Activated CD4-positive, alpha-beta T cell treated with anti-CD3 and anti-CD28 coated beads for 36 hours (primary cell): ENCODE measurements at regions not wholly inside any gene's neighbourhood (a gene's known extent, or its start where the extent isn't known, plus 50 kb on each side); places are given as distances from the start of the nearest gene placed in this dataset.
A peak's percentile ranks its signal among the peaks of the same experiment; 100 is the strongest.

Experiments used
- ATAC-seq: fragments of 200-7000 bp; cut with Tn5 transposase; one replicate; pipeline ENCODE4 v1.10.0; 2021; ENCODE audit warnings: mild to moderate bottlenecking, moderate library complexity
- CTCF ChIA-PET: fragments of 350-600 bp; sonication (Branson Sonifier 250); formaldehyde crosslinking; loops from one replicate; lab custom pipeline; 2021; ENCODE audit warnings: antibody characterized with exemption; lab: Charles Lee
- POLR2A ChIA-PET: fragments of 350-600 bp; sonication (Branson Sonifier 250); formaldehyde crosslinking; loops from one replicate; lab custom pipeline; 2021; ENCODE audit warnings: antibody characterized with exemption, inconsistent platforms; lab: Charles Lee
- DNase-seq: peaks from one replicate; pipeline ENCODE4 v3.0.0-alpha.2; 2020
- H3K27ac Mint-ChIP-seq: one replicate; pipeline ENCODE4 v1.8.0; 2021; ENCODE audit warnings: mixed read lengths
- H3K27me3 Mint-ChIP-seq: one replicate; pipeline ENCODE4 v1.8.0; 2021; ENCODE audit warnings: mixed read lengths
- H3K36me3 Mint-ChIP-seq: one replicate; pipeline ENCODE4 v1.8.0; 2021; ENCODE audit warnings: low read depth, mixed read lengths
- H3K4me1 Mint-ChIP-seq: one replicate; pipeline ENCODE4 v1.8.0; 2021; ENCODE audit warnings: mixed read lengths
- H3K4me3 Mint-ChIP-seq: one replicate; pipeline ENCODE4 v1.8.0; 2021; ENCODE audit warnings: mild to moderate bottlenecking, moderate library complexity, mixed read lengths
- H3K9me3 Mint-ChIP-seq: one replicate; pipeline ENCODE4 v1.8.0; 2021; ENCODE audit warnings: low read depth, mixed read lengths
- intact Hi-C, 2 experiments: fragments of 100-400 bp; cut with DNase I in 1 of 2; cut with micrococcal nuclease in 1 of 2; formaldehyde crosslinking; loops; one replicate each; pipeline versions ENCODE4 v1.14.2 to v1.15.1; 2022 to 2024; cut with DNase I, micrococcal nuclease

DNA sequence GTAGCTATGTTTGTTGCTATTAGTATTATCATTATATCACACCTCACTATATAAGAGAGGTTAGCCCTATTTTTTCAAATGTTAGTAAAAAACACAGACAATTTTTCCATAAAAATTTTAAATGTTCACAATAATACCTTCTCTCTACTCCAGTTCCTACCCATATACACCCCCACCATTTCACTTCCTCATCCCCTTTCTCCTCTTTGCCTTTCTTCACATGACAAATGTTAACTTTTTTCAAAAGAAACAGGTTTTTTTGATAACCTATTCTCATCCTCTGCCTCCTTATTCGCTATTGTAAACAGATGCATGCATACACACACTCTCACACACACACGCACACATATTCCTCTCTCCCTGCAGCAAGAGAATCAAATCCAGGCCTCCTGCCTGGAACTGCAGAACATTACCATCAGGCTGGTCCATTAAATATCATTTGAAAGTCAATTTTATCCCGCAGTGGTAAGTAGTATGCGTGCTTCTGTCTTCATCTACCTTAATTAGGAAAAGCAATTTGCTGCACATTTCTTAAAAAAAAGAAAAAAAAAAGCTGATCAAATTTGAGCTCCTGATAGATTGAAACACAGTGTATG, 55.5 kb downstream of the MID1IP1 start:
- no peak for ATAC-seq
- DNase-seq, result no peak
- no peak overlapping the region for H3K27ac Mint-ChIP-seq
- intact Hi-C loops, result loop anchor here in 1 of 2 experiments (5.0 kb wide), 1 partner anchor 54 kb away; the partner anchor contains the start of gene MID1IP1
- H3K36me3 Mint-ChIP-seq, result no peaks in the 10 kb centered on the region
- H3K4me3 Mint-ChIP-seq, result no peak overlapping the region
- no peaks in the 10 kb centered on the region for H3K9me3 Mint-ChIP-seq
- CTCF ChIA-PET, result no interaction called here
- H3K27me3 Mint-ChIP-seq, result no peaks in the 10 kb centered on the region
- POLR2A ChIA-PET, result no interaction called here
- peaks cover 6% of the 10 kb centered on the region for H3K4me1 Mint-ChIP-seq

DNA sequence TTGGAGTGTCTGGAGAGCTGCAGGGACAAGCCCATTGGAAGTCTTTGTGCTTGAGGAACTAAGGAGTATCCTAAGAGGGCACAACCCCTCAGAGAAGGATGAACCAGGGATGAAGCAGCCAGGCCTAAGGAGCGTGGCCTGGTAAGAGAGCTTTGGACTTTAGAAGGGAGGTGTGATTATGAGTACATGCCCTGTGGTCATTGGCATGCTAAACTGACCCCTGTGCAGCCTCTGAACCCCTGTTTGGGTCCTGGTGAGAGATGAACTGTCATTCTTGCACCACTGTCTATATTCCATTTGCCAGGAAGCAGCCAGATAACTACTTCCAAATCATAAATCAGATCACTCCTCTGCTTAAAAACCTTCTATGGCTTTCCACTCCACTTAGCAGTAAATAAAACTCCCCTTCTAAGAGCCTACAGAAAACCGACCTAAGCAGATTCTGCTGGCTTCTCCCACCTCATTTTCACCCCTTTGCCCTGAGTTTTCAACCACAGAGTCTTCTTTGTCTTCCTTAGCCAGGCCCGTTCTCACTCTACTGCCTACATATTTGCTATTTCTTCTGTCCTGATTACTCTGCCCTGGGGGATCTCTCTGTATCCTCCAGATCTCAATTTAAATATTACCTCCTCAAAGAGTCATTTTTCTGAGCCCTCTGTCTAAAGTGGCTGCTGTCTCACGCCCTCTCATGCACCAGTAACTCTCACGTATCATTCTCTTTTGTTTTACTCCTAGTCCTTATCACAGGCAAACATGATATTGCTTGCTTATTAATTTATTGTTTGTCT, 56.7 kb downstream of the MID1IP1 start:
- H3K4me3 Mint-ChIP-seq, result no peak overlapping the region

DNA sequence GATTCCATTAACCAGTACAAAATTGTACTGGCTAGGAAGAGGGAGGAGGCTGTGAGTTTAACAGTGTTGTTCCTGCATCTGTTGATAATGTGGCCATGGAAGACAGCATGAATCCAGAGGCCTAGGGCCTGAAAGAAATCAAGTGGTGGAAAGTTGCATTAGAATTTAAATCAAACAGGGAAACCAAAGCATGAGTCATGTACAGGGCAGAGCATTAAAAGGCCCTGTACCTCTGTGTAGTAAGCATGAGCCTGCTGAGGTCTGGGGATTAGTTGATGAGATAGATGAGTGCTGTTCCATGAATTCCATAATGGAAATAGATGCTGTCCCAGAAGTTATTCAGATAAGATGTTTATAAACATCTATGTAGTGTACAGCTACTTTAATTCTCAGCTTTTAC, 58.3 kb downstream of the MID1IP1 start:
- intact Hi-C loops, result loop anchor here (2.0 to 5.0 kb wide), 3 partner anchors 47 to 57 kb away; partner anchors contain the start of gene MID1IP1 (in 1 of the 2)
- Mint-ChIP-seq H3K27ac (no peak overlapping the region), H3K9me3 (no peaks in the 10 kb centered on the region), H3K4me1 (peaks cover 6% of the 10 kb centered on the region), H3K27me3 (no peaks in the 10 kb centered on the region), H3K36me3 (no peaks in the 10 kb centered on the region), H3K4me3 (no peak overlapping the region)
- CTCF ChIA-PET, result no interaction called here
- ATAC-seq (peak; percentile 63), DNase-seq (no peak)
- POLR2A ChIA-PET, result no interaction called here

More for the DNA sequence above, 56.7 kb downstream of the MID1IP1 start:
- Mint-ChIP-seq H3K27ac (no peak overlapping the region), H3K4me1 (peaks cover 6% of the 10 kb centered on the region), H3K9me3 (no peaks in the 10 kb centered on the region), H3K27me3 (no peaks in the 10 kb centered on the region), H3K36me3 (no peaks in the 10 kb centered on the region)
- POLR2A ChIA-PET, result no interaction called here
- intact Hi-C loops, result loop anchor here in 1 of 2 experiments (5.0 kb wide), 1 partner anchor 56 kb away; the partner anchor contains the start of gene MID1IP1
- CTCF ChIA-PET, result no interaction called here
- ATAC-seq (no peak), DNase-seq (no peak)

DNA sequence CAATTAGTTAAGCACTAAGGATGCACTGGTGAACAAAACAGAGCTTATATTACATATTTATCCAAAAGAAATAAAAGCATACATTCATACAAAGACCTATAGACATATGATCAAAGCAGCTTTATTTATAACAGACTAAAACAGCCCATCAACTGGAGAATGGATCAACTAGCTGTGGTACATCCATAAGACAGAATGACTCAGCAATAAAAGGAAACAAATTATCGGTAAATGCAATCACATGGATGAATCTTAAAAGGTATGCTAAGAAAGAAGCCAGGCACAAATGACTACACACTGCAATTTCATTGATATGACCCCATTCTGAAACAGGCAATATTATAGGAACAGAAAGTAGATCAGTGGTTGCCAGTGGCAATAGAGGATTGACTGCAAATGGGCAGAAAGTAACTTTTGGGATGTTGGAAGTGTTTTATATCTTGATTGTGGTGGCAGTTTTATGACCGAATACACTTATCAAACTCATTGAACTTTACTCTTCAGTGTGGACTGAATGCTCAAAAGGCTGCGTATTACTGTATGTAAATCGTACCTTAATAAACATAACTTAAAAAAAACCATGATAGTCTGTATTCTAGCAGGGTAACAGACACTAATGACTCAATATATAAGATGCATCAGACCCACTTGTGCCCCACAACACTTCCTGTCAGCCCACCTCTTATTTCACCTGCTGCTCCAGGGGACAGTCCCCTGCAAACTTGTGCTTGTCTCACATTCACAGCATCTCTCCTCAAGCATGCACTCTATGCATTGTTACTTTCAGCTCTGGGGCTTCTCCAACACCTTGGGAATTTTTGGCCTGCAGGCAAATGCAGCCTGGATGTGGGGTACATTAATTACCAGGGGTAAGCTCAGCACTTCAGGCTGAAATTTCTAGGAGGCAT, 59.1 kb downstream of the MID1IP1 start:
- intact Hi-C loops, result loop anchor here (2.0 to 5.0 kb wide), 2 partner anchors 48 to 56 kb away; no protein-coding TSS in a partner anchor
- H3K9me3 Mint-ChIP-seq, result no peaks in the 10 kb centered on the region
- peaks cover 6% of the 10 kb centered on the region for H3K4me1 Mint-ChIP-seq
- no peak overlapping the region for H3K4me3 Mint-ChIP-seq
- ChIA-PET POLR2A (no interaction called here), CTCF (no interaction called here)
- no peak overlapping the region for H3K27ac Mint-ChIP-seq
- peak; percentile 86 for ATAC-seq
- DNase-seq, result peak; percentile 48
- no peaks in the 10 kb centered on the region for H3K27me3 Mint-ChIP-seq
- no peaks in the 10 kb centered on the region for H3K36me3 Mint-ChIP-seq

DNA sequence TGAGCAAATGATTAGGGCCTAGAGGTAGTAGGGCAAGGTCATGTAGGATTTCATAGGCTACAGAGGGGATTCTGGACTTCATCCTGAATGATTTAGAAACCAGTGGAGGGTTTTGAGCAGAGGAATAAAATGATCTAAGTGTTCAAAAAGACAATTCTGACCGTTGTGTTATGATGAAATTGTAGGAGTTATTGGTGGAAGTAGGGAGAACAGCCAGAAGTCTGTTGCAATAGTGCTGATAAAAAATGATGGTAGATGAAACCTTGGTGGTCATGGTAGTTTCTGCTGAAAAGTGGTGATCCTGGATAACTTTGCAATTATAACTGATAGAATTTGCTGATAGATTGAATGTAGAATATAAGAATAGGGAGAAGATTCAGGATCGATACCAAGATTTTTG, 60.2 kb downstream of the MID1IP1 start:
- no peak for ATAC-seq
- H3K27me3 Mint-ChIP-seq, result no peaks in the 10 kb centered on the region
- intact Hi-C loops, result loop anchor here (2.0 to 5.0 kb wide), 2 partner anchors 49 to 57 kb away; no protein-coding TSS in a partner anchor
- no peak overlapping the region for H3K4me3 Mint-ChIP-seq
- ChIA-PET POLR2A (no interaction called here), CTCF (no interaction called here)
- peaks cover 6% of the 10 kb centered on the region for H3K4me1 Mint-ChIP-seq
- H3K27ac Mint-ChIP-seq, result no peak overlapping the region
- no peaks in the 10 kb centered on the region for H3K36me3 Mint-ChIP-seq
- DNase-seq, result no peak
- H3K9me3 Mint-ChIP-seq, result no peaks in the 10 kb centered on the region

DNA sequence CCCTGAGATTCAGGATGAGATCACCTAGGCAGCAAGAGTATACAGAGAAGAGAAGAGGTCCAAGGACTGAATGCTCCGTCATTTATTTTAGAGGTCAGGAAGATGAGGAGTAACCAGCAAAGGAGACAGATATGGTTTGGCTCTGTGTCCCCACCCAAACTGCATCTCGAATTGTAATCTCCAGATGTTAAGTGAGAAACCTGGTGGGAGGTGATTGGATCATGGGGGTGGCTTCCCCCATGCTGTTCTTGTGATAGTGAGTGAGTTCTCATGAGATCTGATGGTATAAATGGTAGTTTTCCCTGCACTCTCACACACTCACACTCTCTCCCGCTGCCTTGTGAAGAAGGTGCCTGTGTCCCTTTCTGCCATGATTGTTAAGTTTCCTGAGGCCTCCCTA, 60.8 kb downstream of the MID1IP1 start:
- intact Hi-C loops, result loop anchor here in 1 of 2 experiments (5.0 kb wide), 1 partner anchor 50 kb away; no protein-coding TSS in a partner anchor

DNA sequence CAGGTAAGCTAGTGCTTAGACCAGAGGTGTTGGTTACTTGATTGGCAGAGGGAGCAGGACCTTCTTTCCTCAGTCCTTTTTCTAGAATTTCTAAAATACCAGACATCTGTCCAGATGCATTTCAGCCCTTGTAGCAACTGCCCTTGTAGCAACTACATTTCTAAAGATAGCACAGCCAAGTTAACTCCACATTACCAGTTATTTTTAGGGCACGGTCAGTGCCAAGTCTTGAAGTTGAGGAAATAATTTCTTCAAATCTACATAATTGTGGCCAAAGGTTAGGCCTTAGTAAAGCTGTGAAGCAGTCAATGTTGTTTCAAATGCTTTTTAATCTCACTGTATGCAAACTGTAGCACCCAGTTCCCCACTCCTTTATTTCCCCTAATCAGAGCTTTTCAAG, 62.9 kb downstream of the MID1IP1 start:
- Mint-ChIP-seq H3K27ac (no peak overlapping the region), H3K4me3 (no peak overlapping the region), H3K27me3 (no peaks in the 10 kb centered on the region), H3K9me3 (no peaks in the 10 kb centered on the region), H3K36me3 (no peaks in the 10 kb centered on the region), H3K4me1 (no peaks in the 10 kb centered on the region)
- POLR2A ChIA-PET, result no interaction called here
- DNase-seq, result no peak
- ATAC-seq, result no peak
- CTCF ChIA-PET, result no interaction called here
- intact Hi-C loops, result loop anchor here in 1 of 2 experiments (5.0 kb wide), 1 partner anchor 52 kb away; no protein-coding TSS in a partner anchor

More for the DNA sequence above, 60.8 kb downstream of the MID1IP1 start:
- ChIA-PET CTCF (no interaction called here), POLR2A (no interaction called here)
- no peaks in the 10 kb centered on the region for H3K36me3 Mint-ChIP-seq
- no peak overlapping the region for H3K4me3 Mint-ChIP-seq
- H3K27ac Mint-ChIP-seq, result no peak overlapping the region
- DNase-seq (no peak), ATAC-seq (no peak)
- H3K9me3 Mint-ChIP-seq, result no peaks in the 10 kb centered on the region
- peaks cover 3% of the 10 kb centered on the region for H3K4me1 Mint-ChIP-seq
- no peaks in the 10 kb centered on the region for H3K27me3 Mint-ChIP-seq

DNA sequence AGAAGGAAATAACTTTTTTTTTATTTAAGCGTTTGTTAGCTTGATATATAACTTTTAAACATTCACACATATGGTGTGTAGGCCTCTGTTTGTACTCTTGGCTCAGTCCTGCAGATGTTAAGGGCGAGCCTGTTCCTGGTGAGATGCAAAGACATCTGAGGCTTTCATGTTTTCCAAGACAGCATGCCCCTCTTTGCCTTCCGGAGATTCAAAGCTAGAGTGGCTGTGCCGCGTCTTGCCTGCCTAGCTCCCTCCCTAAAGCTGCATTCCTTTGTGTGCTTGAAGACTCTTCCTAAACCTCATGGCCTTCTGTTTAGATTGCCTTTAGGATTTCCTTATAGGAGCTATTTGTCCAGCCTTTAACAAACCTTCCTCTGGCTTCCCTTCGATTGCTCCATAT, 67.1 kb downstream of the MID1IP1 start:
- H3K9me3 Mint-ChIP-seq, result no peaks in the 10 kb centered on the region
- ATAC-seq, result no peak
- CTCF ChIA-PET, result interaction anchor here (0.6 kb wide), 1 partner anchor 100 kb away, joined by 3 read pairs; no protein-coding TSS in a partner anchor
- H3K4me3 Mint-ChIP-seq, result no peak overlapping the region
- POLR2A ChIA-PET, result no interaction called here
- intact Hi-C loops, result no loop called here
- no peak for DNase-seq
- no peaks in the 10 kb centered on the region for H3K27me3 Mint-ChIP-seq
- H3K4me1 Mint-ChIP-seq, result no peaks in the 10 kb centered on the region
- H3K36me3 Mint-ChIP-seq, result no peaks in the 10 kb centered on the region
- H3K27ac Mint-ChIP-seq, result no peak overlapping the region

DNA sequence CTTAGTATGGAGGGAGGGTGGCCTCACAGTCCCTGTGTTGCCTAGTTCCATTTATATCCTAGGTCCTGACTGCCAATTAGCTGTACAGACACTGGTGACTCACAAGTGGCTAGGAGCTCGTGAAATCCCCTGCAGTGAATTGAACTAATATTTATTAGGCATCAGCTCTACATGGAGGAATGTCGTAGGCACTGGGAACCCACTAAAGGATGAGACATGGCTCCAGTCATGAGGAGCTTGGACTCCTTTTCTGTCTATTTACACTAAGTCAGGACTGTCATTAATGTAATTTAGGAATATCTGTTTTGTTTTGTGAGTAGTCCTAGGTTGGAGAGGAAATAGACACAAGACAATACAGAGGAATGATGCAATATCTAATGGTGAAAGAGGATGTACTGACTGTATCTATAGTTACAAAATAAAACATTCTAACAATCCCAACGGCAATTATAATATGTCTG, 67.7 kb downstream of the MID1IP1 start:
- Mint-ChIP-seq H3K36me3 (no peaks in the 10 kb centered on the region), H3K4me3 (no peak overlapping the region), H3K9me3 (no peaks in the 10 kb centered on the region), H3K4me1 (no peaks in the 10 kb centered on the region), H3K27me3 (no peaks in the 10 kb centered on the region), H3K27ac (no peak overlapping the region)
- ATAC-seq (no peak), DNase-seq (no peak)
- CTCF ChIA-PET, result no interaction called here
- POLR2A ChIA-PET, result no interaction called here
- intact Hi-C loops, result no loop called here

DNA sequence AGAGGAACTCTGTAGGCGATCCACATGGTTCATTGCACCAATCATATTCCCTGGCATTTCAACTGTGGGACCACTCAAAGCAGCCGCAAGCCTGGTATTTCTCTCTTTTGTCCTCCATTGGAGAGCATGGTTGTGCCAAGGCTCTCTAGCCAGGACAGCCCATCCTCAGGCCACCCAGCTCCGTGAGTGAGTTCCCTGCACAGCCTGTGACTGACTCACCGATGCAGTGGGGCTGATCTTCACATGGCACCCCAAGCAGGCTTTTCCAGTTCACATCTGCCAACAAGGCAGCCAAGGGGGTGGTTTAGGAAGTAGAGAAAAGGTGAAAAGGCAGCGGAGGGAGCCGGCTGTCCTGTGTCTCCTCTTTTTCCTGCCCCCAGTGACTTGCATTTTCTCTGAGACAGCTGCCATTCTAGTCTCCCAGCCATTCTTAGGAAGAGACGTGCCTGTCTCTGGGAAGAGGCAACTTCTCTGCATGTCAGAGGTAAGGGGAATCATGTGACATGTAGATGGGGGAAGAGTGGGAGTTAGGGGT, 69.2 kb downstream of the MID1IP1 start:
- Mint-ChIP-seq H3K4me1 (no peaks in the 10 kb centered on the region), H3K4me3 (no peak overlapping the region), H3K36me3 (no peaks in the 10 kb centered on the region), H3K27me3 (no peaks in the 10 kb centered on the region), H3K27ac (no peak overlapping the region), H3K9me3 (no peaks in the 10 kb centered on the region)
- ATAC-seq (no peak), DNase-seq (no peak)
- ChIA-PET POLR2A (no interaction called here), CTCF (no interaction called here)
- intact Hi-C loops, result no loop called here
